ENCODE measurements at regions not wholly inside any gene's neighbourhood (a gene's known extent, or its start where the extent isn't known, plus 50 kb on each side); places are given as distances from the start of the nearest gene placed in this dataset.

GRCh38 chr7:27346531-27347275 lies 104.1 kb downstream of the EVX1 start:
- no peaks in the 10 kb centered on the region for H3K36me3 ChIP-seq (ENCODE audit: insufficient read depth)
- peak; percentile 90 for DNase-seq (ENCODE audit: extremely low spot score)
- H3K4me1 ChIP-seq (ENCODE audit: insufficient read depth), result no peaks in the 10 kb centered on the region
- H3K4me3 ChIP-seq (ENCODE audit: low read depth, low read length), result no peak overlapping the region
- 22% methylated on average over 10 of the region's 10 CpGs for WGBS
- no peak overlapping the region for H3K27ac ChIP-seq (ENCODE audit: low read depth)

DNA sequence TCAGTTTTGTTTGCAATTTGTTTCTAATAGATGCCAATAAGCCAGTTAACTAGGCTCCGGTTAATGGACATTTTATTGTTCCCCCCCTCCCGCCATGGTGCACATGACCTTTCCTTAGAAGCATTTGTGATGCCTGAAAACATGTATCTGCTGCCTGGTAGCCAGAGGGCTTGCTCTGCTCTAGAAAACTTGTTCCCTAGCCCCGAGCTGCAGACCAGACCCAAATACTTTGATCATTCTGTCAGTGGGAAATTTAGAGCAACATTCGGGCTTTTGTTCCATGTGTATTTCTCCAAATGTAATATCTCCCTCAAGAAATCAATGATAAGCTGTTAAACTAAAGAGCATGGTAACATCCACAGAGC lies 104.7 kb downstream of the EVX1 start:
- no peak for DNase-seq (ENCODE audit: extremely low spot score)
- WGBS, result 31% methylated on average over 4 of the region's 4 CpGs
- H3K36me3 ChIP-seq (ENCODE audit: insufficient read depth), result no peaks in the 10 kb centered on the region
- H3K4me1 ChIP-seq (ENCODE audit: insufficient read depth), result no peaks in the 10 kb centered on the region
- no peak overlapping the region for H3K4me3 ChIP-seq (ENCODE audit: low read depth, low read length)
- H3K27ac ChIP-seq (ENCODE audit: low read depth), result peak overlapping the region; percentile 35

- Histone ChIP-seq H3K4me1 (ENCODE audit: insufficient read depth) (no peaks in the 10 kb centered on the region), H3K27ac (ENCODE audit: low read depth) (no peak overlapping the region), H3K4me3 (ENCODE audit: low read depth, low read length) (no peak overlapping the region), H3K36me3 (ENCODE audit: insufficient read depth) (no peaks in the 10 kb centered on the region)
- no peak for DNase-seq (ENCODE audit: extremely low spot score)
- WGBS, result 86% methylated on average over 2 of the region's 2 CpGs
These were observed 107.0 kb downstream of the EVX1 start for GRCh38 chr7:27349621-27350020.

- Histone ChIP-seq H3K4me3 (ENCODE audit: low read depth, low read length) (no peak overlapping the region), H3K27ac (ENCODE audit: low read depth) (no peak overlapping the region), H3K4me1 (ENCODE audit: insufficient read depth) (no peaks in the 10 kb centered on the region), H3K36me3 (ENCODE audit: insufficient read depth) (no peaks in the 10 kb centered on the region)
- no peak for DNase-seq (ENCODE audit: extremely low spot score)
- 74% methylated on average over 5 of the region's 5 CpGs for WGBS
These were observed 108.5 kb downstream of the EVX1 start for GRCh38 chr7:27351137-27351536.

DNA sequence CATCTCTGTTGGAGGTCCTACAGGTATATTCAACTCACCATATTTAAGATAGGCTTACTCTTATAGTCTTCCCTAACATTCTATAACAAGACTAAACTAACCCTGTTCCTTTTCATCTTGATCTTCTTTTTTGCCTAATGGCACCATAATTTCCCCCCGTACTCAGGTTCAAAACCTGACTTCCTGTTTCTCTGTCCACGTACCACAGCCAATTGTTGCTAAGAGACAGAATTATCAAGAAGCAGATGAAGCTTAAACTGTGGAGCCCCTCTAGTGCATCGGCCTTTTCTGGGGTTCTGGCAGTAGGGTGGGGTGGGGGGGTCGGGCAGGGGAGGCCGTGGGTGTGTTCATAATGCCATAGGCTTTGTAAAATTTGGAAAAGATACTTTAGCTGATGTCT lies 109.2 kb downstream of the EVX1 start:
- DNase-seq (ENCODE audit: extremely low spot score), result no peak
- Histone ChIP-seq H3K36me3 (ENCODE audit: insufficient read depth) (no peaks in the 10 kb centered on the region), H3K4me3 (ENCODE audit: low read depth, low read length) (no peak overlapping the region), H3K4me1 (ENCODE audit: insufficient read depth) (no peaks in the 10 kb centered on the region), H3K27ac (ENCODE audit: low read depth) (no peak overlapping the region)
- WGBS, result 68% methylated on average over 5 of the region's 5 CpGs

DNA sequence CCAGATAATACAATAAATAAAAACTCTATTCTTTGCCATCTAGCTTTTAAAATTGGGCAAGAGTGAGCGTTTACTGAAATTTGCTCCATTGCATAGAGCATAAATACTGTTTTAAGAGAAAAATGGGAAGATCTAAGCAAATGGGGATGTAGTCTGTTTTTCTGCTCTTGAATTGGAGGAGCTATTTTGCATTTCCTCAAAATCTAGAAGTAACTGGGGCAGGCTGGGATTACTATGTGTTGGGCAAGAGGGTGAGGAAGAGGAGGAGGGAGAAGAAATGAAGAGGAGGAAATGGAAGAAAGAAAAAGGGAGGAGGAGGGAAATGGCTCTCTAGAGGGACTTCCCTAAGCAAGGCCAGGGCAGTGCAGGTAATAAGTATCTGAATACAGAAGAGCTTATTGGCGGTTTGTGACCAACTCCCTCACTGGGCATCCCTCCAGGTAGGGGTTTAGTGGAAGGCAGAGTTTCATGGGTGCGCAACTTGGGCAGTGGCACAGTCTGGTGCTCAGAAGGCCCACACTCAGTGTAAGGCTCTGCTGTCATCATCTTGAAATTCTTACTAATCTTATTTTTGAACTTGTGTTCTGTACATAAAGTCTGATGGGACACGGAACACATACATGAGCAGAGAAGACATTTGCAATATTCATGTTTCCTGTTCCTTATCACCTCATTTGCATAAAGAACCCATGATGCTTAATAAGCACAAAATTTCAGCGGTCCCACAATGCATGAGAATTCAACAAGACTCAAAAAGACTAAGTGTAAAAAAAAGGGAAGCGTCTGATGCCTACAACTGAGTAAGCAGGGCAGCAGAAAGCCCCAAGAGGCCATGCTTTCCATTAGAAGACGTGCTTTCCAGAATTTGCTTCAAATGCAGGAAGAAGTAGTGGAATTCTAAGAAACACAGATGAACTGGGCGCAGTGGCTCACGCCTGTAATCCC lies 116.9 kb downstream of the EVX1 start:
- no peak overlapping the region for H3K4me3 ChIP-seq (ENCODE audit: low read depth, low read length)
- H3K4me1 ChIP-seq (ENCODE audit: insufficient read depth), result no peaks in the 10 kb centered on the region
- DNase-seq (ENCODE audit: extremely low spot score), result no peak
- 93% methylated on average over 9 of the region's 9 CpGs for WGBS
- H3K27ac ChIP-seq (ENCODE audit: low read depth), result no peak overlapping the region
- H3K36me3 ChIP-seq (ENCODE audit: insufficient read depth), result no peaks in the 10 kb centered on the region

DNA sequence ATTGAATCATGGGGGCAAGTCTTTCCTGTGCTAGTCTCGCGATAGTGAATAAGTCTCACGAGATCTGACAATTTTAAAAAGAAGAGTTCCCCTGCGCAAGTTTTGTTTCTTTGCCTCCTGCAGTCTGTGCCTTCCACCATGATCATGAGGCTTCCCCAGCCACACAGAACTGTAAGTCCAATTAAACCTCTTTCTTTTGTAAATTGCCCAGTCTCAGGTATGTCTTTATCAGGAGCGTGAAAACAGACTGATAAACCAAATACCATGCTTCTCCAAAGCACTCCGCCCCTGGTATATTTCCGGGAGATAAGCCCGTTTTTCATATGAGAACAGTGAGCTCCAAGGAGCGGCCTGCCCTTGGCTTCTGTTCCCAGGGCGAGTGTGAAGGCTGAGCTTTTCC lies 118.9 kb downstream of the EVX1 start:
- WGBS, result 80% methylated on average over 10 of the region's 10 CpGs
- Histone ChIP-seq H3K36me3 (ENCODE audit: insufficient read depth) (no peaks in the 10 kb centered on the region), H3K4me3 (ENCODE audit: low read depth, low read length) (no peak overlapping the region), H3K27ac (ENCODE audit: low read depth) (no peak overlapping the region), H3K4me1 (ENCODE audit: insufficient read depth) (no peaks in the 10 kb centered on the region)
- DNase-seq (ENCODE audit: extremely low spot score), result no peak

DNA sequence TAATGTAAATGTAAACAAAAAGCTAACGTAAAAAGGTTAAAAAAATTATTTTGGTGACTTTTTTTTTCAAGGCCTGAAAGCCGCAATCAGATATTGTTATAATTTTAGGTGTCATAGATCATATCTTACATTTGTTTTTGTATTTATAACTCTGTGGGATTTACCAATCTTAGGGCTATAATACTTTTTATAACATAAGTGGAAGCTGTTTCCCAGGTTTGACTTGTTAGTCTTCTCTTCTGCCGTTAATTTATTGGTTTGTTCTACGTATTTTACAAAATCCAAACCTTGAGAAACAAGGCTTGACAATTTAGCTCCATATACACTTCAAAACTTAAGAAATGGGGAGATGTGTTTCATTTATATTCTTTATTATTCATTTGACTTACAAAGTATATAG lies 119.4 kb downstream of the EVX1 start:
- DNase-seq (ENCODE audit: extremely low spot score), result no peak
- Histone ChIP-seq H3K27ac (ENCODE audit: low read depth) (no peak overlapping the region), H3K36me3 (ENCODE audit: insufficient read depth) (no peaks in the 10 kb centered on the region), H3K4me3 (ENCODE audit: low read depth, low read length) (no peak overlapping the region), H3K4me1 (ENCODE audit: insufficient read depth) (no peaks in the 10 kb centered on the region)
- 83% methylated on average over 4 of the region's 4 CpGs for WGBS

DNA sequence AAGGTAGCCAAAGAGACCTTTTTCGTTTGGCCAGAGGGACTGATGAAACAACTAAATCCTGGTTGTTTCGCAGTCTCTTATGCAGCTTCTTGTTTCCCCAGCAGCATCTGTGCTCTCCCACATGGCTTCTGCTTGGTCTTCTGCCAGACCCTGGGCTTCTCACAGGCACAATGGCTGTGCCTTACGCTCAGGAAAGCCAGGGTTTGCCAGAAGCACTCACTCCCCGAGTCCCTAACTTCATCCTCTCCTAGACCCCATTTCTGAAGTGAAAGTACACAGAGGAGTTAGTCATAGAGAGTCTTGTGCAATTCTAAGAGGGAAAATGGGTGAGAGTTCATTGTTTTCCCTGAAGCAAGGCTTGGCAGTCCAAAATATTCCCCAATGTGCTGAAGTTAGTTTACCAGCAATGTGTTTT lies 121.7 kb downstream of the EVX1 start:
- Histone ChIP-seq H3K4me3 (ENCODE audit: low read depth, low read length) (no peak overlapping the region), H3K27ac (ENCODE audit: low read depth) (peak overlapping the region; percentile 68), H3K4me1 (ENCODE audit: insufficient read depth) (no peaks in the 10 kb centered on the region), H3K36me3 (ENCODE audit: insufficient read depth) (no peaks in the 10 kb centered on the region)
- DNase-seq (ENCODE audit: extremely low spot score), result no peak
- 41% methylated on average over 4 of the region's 4 CpGs for WGBS

DNA sequence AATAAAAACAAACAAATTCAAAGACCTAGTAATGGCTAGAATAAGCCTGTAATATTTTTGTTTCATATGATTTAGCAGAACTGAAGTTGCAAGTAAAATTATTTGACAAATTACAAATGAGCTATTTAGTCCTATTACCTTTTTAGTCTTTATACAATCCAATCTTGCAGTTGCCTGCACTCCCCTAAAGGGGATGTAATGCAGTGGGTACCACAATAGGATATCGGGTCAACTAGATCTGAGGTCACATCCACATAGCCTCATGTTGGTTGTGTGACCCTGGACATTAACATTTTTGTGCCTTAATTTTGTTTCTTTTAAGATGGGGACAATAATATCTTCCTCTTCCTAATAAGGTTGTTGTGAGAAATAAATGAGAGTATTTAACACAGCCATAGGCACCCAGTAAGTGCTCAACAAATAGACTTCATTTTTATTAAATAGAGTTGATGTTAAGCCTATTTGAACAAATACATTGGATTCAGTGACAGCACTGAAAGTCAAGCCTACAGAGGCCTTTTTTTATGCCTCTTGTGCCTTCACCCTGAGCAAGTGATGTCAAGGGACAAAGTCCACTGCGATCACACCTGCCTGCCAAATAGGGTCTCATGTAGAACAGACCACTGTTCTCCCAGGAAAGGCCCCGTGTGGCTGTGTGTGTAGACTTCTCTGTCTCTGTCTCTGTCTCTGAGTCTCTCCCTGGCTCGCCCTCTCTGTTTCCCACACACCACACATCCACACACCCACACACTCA lies 124.8 kb downstream of the EVX1 start:
- WGBS, result 94% methylated on average over 4 of the region's 4 CpGs
- H3K4me3 ChIP-seq (ENCODE audit: low read depth, low read length), result no peak overlapping the region
- no peaks in the 10 kb centered on the region for H3K4me1 ChIP-seq (ENCODE audit: insufficient read depth)
- H3K36me3 ChIP-seq (ENCODE audit: insufficient read depth), result no peaks in the 10 kb centered on the region
- no peak for DNase-seq (ENCODE audit: extremely low spot score)
- H3K27ac ChIP-seq (ENCODE audit: low read depth), result no peak overlapping the region

DNA sequence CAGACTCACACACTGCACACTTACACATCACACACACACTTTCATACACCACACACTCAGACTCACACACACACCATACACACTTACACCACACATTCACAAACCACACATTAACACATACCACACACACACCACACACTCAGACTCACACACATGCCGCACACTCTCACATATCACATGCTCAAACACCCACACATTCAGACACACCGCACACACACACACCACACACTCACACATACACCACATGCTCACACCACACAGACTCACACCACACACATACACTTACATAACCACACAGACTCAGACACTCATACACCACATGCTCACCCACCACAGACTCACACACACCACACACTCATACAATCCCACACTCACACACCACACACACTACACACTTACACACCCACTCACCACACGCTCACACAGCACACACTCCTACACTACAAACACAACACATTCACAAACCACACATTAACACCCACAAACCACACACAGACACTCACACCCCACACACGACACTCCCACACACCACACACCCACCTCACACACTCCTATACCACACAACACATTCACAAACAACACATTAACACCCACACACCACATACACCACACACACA lies 125.4 kb downstream of the EVX1 start:
- Histone ChIP-seq H3K4me1 (ENCODE audit: insufficient read depth) (no peaks in the 10 kb centered on the region), H3K36me3 (ENCODE audit: insufficient read depth) (no peaks in the 10 kb centered on the region), H3K4me3 (ENCODE audit: low read depth, low read length) (no peak overlapping the region), H3K27ac (ENCODE audit: low read depth) (no peak overlapping the region)
- 95% methylated on average over 4 of the region's 4 CpGs for WGBS
- no peak for DNase-seq (ENCODE audit: extremely low spot score)

GRCh38 chr7:27374958-27375841 lies 132.6 kb downstream of the EVX1 start:
- H3K27ac ChIP-seq (ENCODE audit: low read depth), result no peak overlapping the region
- WGBS, result 77% methylated on average over 6 of the region's 6 CpGs
- no peaks in the 10 kb centered on the region for H3K36me3 ChIP-seq (ENCODE audit: insufficient read depth)
- DNase-seq (ENCODE audit: extremely low spot score), result no peak
- H3K4me1 ChIP-seq (ENCODE audit: insufficient read depth), result no peaks in the 10 kb centered on the region
- H3K4me3 ChIP-seq (ENCODE audit: low read depth, low read length), result no peak overlapping the region

Measured in urinary bladder (tissue), 3 donors.